ENCODE measurements at regions not wholly inside any gene's neighbourhood (a gene's known extent, or its start where the extent isn't known, plus 50 kb on each side); places are given as distances from the start of the nearest gene placed in this dataset.

DNA sequence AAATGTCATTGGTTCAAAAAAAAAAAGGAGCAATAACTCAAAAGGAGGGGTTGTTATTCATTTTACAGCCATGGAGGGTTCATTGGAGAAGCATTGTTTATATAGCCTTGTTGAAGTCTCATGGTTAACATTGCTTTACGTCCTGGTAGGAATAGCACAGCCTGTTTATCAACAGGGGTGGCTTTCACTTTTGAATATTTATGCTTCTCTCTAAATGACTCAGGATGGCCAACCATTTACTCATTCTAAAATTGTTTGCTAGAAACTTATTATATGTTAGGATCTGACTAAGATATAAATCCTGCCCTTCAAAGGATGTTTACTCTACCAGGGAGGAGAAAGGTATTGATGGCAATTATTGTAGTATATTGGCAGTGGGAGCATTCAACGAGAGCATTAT lies 534.1 kb upstream of the GALNTL6 start:
- TF ChIP-seq, protein P1, sequence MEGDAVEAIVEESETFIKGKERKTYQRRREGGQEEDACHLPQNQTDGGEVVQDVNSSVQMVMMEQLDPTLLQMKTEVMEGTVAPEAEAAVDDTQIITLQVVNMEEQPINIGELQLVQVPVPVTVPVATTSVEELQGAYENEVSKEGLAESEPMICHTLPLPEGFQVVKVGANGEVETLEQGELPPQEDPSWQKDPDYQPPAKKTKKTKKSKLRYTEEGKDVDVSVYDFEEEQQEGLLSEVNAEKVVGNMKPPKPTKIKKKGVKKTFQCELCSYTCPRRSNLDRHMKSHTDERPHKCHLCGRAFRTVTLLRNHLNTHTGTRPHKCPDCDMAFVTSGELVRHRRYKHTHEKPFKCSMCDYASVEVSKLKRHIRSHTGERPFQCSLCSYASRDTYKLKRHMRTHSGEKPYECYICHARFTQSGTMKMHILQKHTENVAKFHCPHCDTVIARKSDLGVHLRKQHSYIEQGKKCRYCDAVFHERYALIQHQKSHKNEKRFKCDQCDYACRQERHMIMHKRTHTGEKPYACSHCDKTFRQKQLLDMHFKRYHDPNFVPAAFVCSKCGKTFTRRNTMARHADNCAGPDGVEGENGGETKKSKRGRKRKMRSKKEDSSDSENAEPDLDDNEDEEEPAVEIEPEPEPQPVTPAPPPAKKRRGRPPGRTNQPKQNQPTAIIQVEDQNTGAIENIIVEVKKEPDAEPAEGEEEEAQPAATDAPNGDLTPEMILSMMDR (IDR thresholded peaks at IDR 0.05; ENCODE audit: insufficient read depth, low read depth, low read length), result no peak
- TF ChIP-seq EZH2 (IDR thresholded peaks at IDR 0.05; ENCODE audit: insufficient read depth, low read length), result no peak

Measured in astrocyte (in vitro differentiated cells and primary cell).